Stimulated activated effector memory CD8-positive, alpha-beta T cell treated with anti-CD3 and anti-CD28 coated beads, Interleukin-12 subunit alpha, Interleukin-12 subunit beta, amount 100 ng/mL, for 72 hours (primary cell): ENCODE measurements at regions not wholly inside any gene's neighbourhood (a gene's known extent, or its start where the extent isn't known, plus 50 kb on each side); places are given as distances from the start of the nearest gene placed in this dataset.

Source experiments
- ATAC-seq: fragments of 150-1000 bp; cut with Tn5 transposase; 2 replicates; pipeline ENCODE4 v1.10.0; 2021
- DNase-seq, 2 donors: peaks; one replicate each; pipeline ENCODE4 v3.0.0; 2021 to 2022; ENCODE audit warnings: low spot score in 2 of 2
- H3K27ac Mint-ChIP-seq: one replicate; pipeline ENCODE4 v1.8.0; 2022; ENCODE audit warnings: mild to moderate bottlenecking, mixed read lengths
- H3K36me3 Mint-ChIP-seq: one replicate; pipeline ENCODE4 v1.8.0; 2022; ENCODE audit warnings: mild to moderate bottlenecking, mixed read lengths
- H3K4me1 Mint-ChIP-seq: one replicate; pipeline ENCODE4 v1.8.0; 2022; ENCODE audit warnings: mixed read lengths
- H3K4me3 Mint-ChIP-seq: one replicate; pipeline ENCODE4 v1.8.0; 2022; ENCODE audit warnings: mild to moderate bottlenecking, mixed read lengths
- H3K9me3 Mint-ChIP-seq: one replicate; pipeline ENCODE4 v1.8.0; 2022; ENCODE audit warnings: mixed read lengths

GRCh38 chr5:88495810-88496209 lies 227.2 kb upstream of the TMEM161B start:
- Mint-ChIP-seq H3K27ac (no peak overlapping the region), H3K4me1 (no peaks in the 10 kb centered on the region), H3K4me3 (no peak overlapping the region), H3K36me3 (no peaks in the 10 kb centered on the region), H3K9me3 (no peaks in the 10 kb centered on the region)
- ATAC-seq (no peak), DNase-seq (no peak)

- no peak overlapping the region for H3K4me3 Mint-ChIP-seq
- ATAC-seq = no peak
- no peak for DNase-seq
- H3K9me3 Mint-ChIP-seq = no peaks in the 10 kb centered on the region
- no peaks in the 10 kb centered on the region for H3K36me3 Mint-ChIP-seq
- no peak overlapping the region for H3K27ac Mint-ChIP-seq
- no peaks in the 10 kb centered on the region for H3K4me1 Mint-ChIP-seq
Observed at GRCh38 chr5:88490874-88491273, 222.2 kb upstream of the TMEM161B start.

GRCh38 chr5:88489364-88489763 lies 220.7 kb upstream of the TMEM161B start:
- Mint-ChIP-seq H3K36me3 (no peaks in the 10 kb centered on the region), H3K4me1 (no peaks in the 10 kb centered on the region), H3K9me3 (no peaks in the 10 kb centered on the region), H3K27ac (no peak overlapping the region), H3K4me3 (no peak overlapping the region)
- DNase-seq (no peak), ATAC-seq (no peak)

GRCh38 chr5:88488561-88488960 lies 219.9 kb upstream of the TMEM161B start:
- Mint-ChIP-seq H3K27ac (no peak overlapping the region), H3K4me1 (no peaks in the 10 kb centered on the region), H3K4me3 (no peak overlapping the region), H3K36me3 (no peaks in the 10 kb centered on the region), H3K9me3 (no peaks in the 10 kb centered on the region)
- ATAC-seq (no peak), DNase-seq (no peak)

GRCh38 chr5:88488130-88488529 lies 219.5 kb upstream of the TMEM161B start:
- Mint-ChIP-seq H3K9me3 (no peaks in the 10 kb centered on the region), H3K36me3 (no peaks in the 10 kb centered on the region), H3K27ac (no peak overlapping the region), H3K4me3 (no peak overlapping the region), H3K4me1 (no peaks in the 10 kb centered on the region)
- DNase-seq (no peak), ATAC-seq (no peak)

- ATAC-seq (no peak), DNase-seq (no peak)
- no peaks in the 10 kb centered on the region for H3K36me3 Mint-ChIP-seq
- no peak overlapping the region for H3K27ac Mint-ChIP-seq
- no peak overlapping the region for H3K4me3 Mint-ChIP-seq
- H3K4me1 Mint-ChIP-seq = no peaks in the 10 kb centered on the region
- H3K9me3 Mint-ChIP-seq = no peaks in the 10 kb centered on the region
Observed at GRCh38 chr5:88487066-88487465, 218.4 kb upstream of the TMEM161B start.

- H3K4me3 Mint-ChIP-seq = no peak overlapping the region
- DNase-seq = no peak
- no peaks in the 10 kb centered on the region for H3K36me3 Mint-ChIP-seq
- ATAC-seq = no peak
- no peak overlapping the region for H3K27ac Mint-ChIP-seq
- H3K4me1 Mint-ChIP-seq = no peaks in the 10 kb centered on the region
- H3K9me3 Mint-ChIP-seq = no peaks in the 10 kb centered on the region
Observed at GRCh38 chr5:88486431-88486830, 217.8 kb upstream of the TMEM161B start.

GRCh38 chr5:88485531-88485930 lies 216.9 kb upstream of the TMEM161B start:
- no peak for DNase-seq
- no peak for ATAC-seq
- Mint-ChIP-seq H3K9me3 (no peaks in the 10 kb centered on the region), H3K27ac (no peak overlapping the region), H3K4me1 (no peaks in the 10 kb centered on the region), H3K4me3 (no peak overlapping the region), H3K36me3 (no peaks in the 10 kb centered on the region)

GRCh38 chr5:88483964-88484672 lies 215.5 kb upstream of the TMEM161B start:
- ATAC-seq = no peak
- no peaks in the 10 kb centered on the region for H3K36me3 Mint-ChIP-seq
- DNase-seq = no peak
- no peaks in the 10 kb centered on the region for H3K9me3 Mint-ChIP-seq
- no peaks in the 10 kb centered on the region for H3K4me1 Mint-ChIP-seq
- H3K4me3 Mint-ChIP-seq = no peak overlapping the region
- H3K27ac Mint-ChIP-seq = no peak overlapping the region

GRCh38 chr5:88480801-88481499 lies 212.3 kb upstream of the TMEM161B start:
- H3K36me3 Mint-ChIP-seq = no peaks in the 10 kb centered on the region
- no peak for DNase-seq
- ATAC-seq = no peak

GRCh38 chr5:88480245-88480644 lies 211.6 kb upstream of the TMEM161B start:
- no peak for ATAC-seq
- Mint-ChIP-seq H3K4me1 (no peaks in the 10 kb centered on the region), H3K4me3 (no peak overlapping the region), H3K36me3 (no peaks in the 10 kb centered on the region), H3K27ac (no peak overlapping the region), H3K9me3 (no peaks in the 10 kb centered on the region)
- DNase-seq = no peak

More at GRCh38 chr5:88480801-88481499, 212.3 kb upstream of the TMEM161B start:
- Mint-ChIP-seq H3K4me1 (no peaks in the 10 kb centered on the region), H3K27ac (no peak overlapping the region), H3K4me3 (no peak overlapping the region), H3K9me3 (no peaks in the 10 kb centered on the region)

- H3K27ac Mint-ChIP-seq = no peak overlapping the region
- no peaks in the 10 kb centered on the region for H3K4me1 Mint-ChIP-seq
- no peak overlapping the region for H3K4me3 Mint-ChIP-seq
- H3K9me3 Mint-ChIP-seq = peaks cover 7% of the 10 kb centered on the region
- no peaks in the 10 kb centered on the region for H3K36me3 Mint-ChIP-seq
- DNase-seq (no peak), ATAC-seq (no peak)
Observed at GRCh38 chr5:88474574-88474973, 205.9 kb upstream of the TMEM161B start.

GRCh38 chr5:88470745-88471144 lies 202.1 kb upstream of the TMEM161B start:
- H3K27ac Mint-ChIP-seq = no peak overlapping the region
- peaks cover 7% of the 10 kb centered on the region for H3K9me3 Mint-ChIP-seq
- H3K36me3 Mint-ChIP-seq = no peaks in the 10 kb centered on the region
- H3K4me3 Mint-ChIP-seq = no peak overlapping the region
- no peaks in the 10 kb centered on the region for H3K4me1 Mint-ChIP-seq
- no peak for ATAC-seq
- no peak for DNase-seq

GRCh38 chr5:88459971-88460370 lies 191.3 kb upstream of the TMEM161B start:
- Mint-ChIP-seq H3K9me3 (no peaks in the 10 kb centered on the region), H3K4me1 (no peaks in the 10 kb centered on the region), H3K27ac (no peak overlapping the region), H3K36me3 (no peaks in the 10 kb centered on the region), H3K4me3 (no peak overlapping the region)
- DNase-seq (no peak), ATAC-seq (no peak)

GRCh38 chr5:88452820-88453219 lies 184.2 kb upstream of the TMEM161B start:
- H3K4me3 Mint-ChIP-seq = no peak overlapping the region
- ATAC-seq = no peak
- no peak overlapping the region for H3K27ac Mint-ChIP-seq
- no peaks in the 10 kb centered on the region for H3K36me3 Mint-ChIP-seq
- H3K4me1 Mint-ChIP-seq = no peaks in the 10 kb centered on the region
- no peak for DNase-seq
- H3K9me3 Mint-ChIP-seq = no peaks in the 10 kb centered on the region

GRCh38 chr5:88450239-88450638 lies 181.6 kb upstream of the TMEM161B start:
- ATAC-seq (no peak), DNase-seq (no peak)
- Mint-ChIP-seq H3K4me1 (no peaks in the 10 kb centered on the region), H3K36me3 (no peaks in the 10 kb centered on the region), H3K9me3 (no peaks in the 10 kb centered on the region), H3K27ac (no peak overlapping the region), H3K4me3 (no peak overlapping the region)
